Right lobe of liver (tissue), 6 donors: ENCODE measurements at regions not wholly inside any gene's neighbourhood (a gene's known extent, or its start where the extent isn't known, plus 50 kb on each side); places are given as distances from the start of the nearest gene placed in this dataset.
"Not testable (repeated sequence)": the region's sequence is repeated elsewhere in the genome, so short reads cannot be mapped to it uniquely, and the experiment has no call there.

Source experiments
- ATAC-seq, 4 donors: fragments of 200-7000 bp; cut with Tn5 transposase; one replicate each; pipeline ENCODE4 v1.9.1; 2020; ENCODE audit warnings: mild to moderate bottlenecking in 4 of 4, moderate library complexity in 4 of 4
- DNase-seq, 3 donors: peaks; one replicate each; pipeline ENCODE4 v3.0.0-alpha.2; 2020
- H3K27ac ChIP-seq, 3 donors: fragments of 200-600 bp; one replicate each; pipeline ENCODE4 v1.8.0; 2022
- H3K27me3 ChIP-seq, 2 donors: fragments of 200-600 bp; one replicate each; pipeline ENCODE4 v1.8.0; 2022
- H3K36me3 ChIP-seq, 4 donors: fragments of 200-600 bp; sonication (generic) in 1 of 4; one replicate each; pipeline versions ENCODE4 v1.5.1 to v1.8.0; 2017 to 2022; ENCODE audit warnings: control low read depth in 1 of 4
- H3K4me1 ChIP-seq, 4 donors: fragments of 200-600 bp; sonication (generic) in 1 of 4; one replicate each; pipeline versions ENCODE4 v1.5.1 to v1.8.0; 2017 to 2022; ENCODE audit warnings: control low read depth in 1 of 4
- H3K4me3 ChIP-seq, 3 donors: fragments of 200-600 bp; one replicate each; pipeline ENCODE4 v1.8.0; 2022
- H3K9me3 ChIP-seq, 4 donors: fragments of 200-600 bp; sonication (generic) in 1 of 4; one replicate each; pipeline versions ENCODE4 v1.5.1 to v1.8.0; 2017 to 2022; ENCODE audit warnings: control low read depth in 1 of 4
- POLR2A ChIP-seq: fragments of 450-650 bp; IDR thresholded peaks from one replicate; pipeline ENCODE4 v1.6.1; 2017; ENCODE audit warnings: antibody characterized with exemption, mild to moderate bottlenecking
- WGBS: methylation state at CpG from one replicate; pipeline ENCODE4 v1.1.6; 2018; ENCODE audit warnings: low coverage, low lambda C conversion rate; ENCODE audit not compliant: insufficient coverage; ENCODE audit errors: missing lambda C conversion rate; 5-methylcytosine and 5-hydroxymethylcytosine counted together
- intact Hi-C, 2 donors: fragments of 100-400 bp; cut with DNase I; formaldehyde crosslinking; loops; one replicate each; pipeline versions ENCODE4 v1.11.2 to v1.14.1; 2022
- TF ChIP-seq, protein P1 (sequence below), 4 donors: fragments of 200-600 bp in 3 of 4; fragments of 450-650 bp in 1 of 4; IDR thresholded peaks; one replicate each; pipeline versions ENCODE4 v1.5.1 to v1.8.0; 2016 to 2022; ENCODE audit warnings: antibody characterized with exemption in 4 of 4, mild to moderate bottlenecking in 2 of 4
- donor health status: DM: no; HTN: yes; CAD: no.
- donor health status: DM: no; HTN: no; CAD: no.
- donor health status: DM: no; HTN: no; CAD: no.
- donor health status: DM: no; HTN: yes; CAD: no.
- donor health status: DM: no; HTN: yes; CAD: no.

GRCh38 chr6:78693835-78694234, 173.5 kb upstream of the IRAK1BP1 start:
- Histone ChIP-seq H3K27me3 (no peaks in the 10 kb centered on the region), H3K4me1 (no peaks in the 10 kb centered on the region), H3K4me3 (no peak overlapping the region), H3K27ac (no peak overlapping the region), H3K36me3 (no peaks in the 10 kb centered on the region), H3K9me3 (no peaks in the 10 kb centered on the region)
- WGBS: 34% methylated on average over 2 of the region's 2 CpGs
- no peak for DNase-seq
- no peak for ATAC-seq
- intact Hi-C loops: no loop called here
- TF ChIP-seq POLR2A: no peak
- TF ChIP-seq, protein P1, sequence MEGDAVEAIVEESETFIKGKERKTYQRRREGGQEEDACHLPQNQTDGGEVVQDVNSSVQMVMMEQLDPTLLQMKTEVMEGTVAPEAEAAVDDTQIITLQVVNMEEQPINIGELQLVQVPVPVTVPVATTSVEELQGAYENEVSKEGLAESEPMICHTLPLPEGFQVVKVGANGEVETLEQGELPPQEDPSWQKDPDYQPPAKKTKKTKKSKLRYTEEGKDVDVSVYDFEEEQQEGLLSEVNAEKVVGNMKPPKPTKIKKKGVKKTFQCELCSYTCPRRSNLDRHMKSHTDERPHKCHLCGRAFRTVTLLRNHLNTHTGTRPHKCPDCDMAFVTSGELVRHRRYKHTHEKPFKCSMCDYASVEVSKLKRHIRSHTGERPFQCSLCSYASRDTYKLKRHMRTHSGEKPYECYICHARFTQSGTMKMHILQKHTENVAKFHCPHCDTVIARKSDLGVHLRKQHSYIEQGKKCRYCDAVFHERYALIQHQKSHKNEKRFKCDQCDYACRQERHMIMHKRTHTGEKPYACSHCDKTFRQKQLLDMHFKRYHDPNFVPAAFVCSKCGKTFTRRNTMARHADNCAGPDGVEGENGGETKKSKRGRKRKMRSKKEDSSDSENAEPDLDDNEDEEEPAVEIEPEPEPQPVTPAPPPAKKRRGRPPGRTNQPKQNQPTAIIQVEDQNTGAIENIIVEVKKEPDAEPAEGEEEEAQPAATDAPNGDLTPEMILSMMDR (IDR thresholded peaks at IDR 0.05): no peak

GRCh38 chr6:78694628-78695027, 172.7 kb upstream of the IRAK1BP1 start:
- 35% methylated on average over 5 of the region's 10 CpGs for WGBS
- ATAC-seq, H3K4me3 ChIP-seq, H3K4me1 ChIP-seq, H3K9me3 ChIP-seq, H3K27me3 ChIP-seq, intact Hi-C loops, H3K36me3 ChIP-seq, H3K27ac ChIP-seq, DNase-seq: not testable (repeated sequence)

DNA sequence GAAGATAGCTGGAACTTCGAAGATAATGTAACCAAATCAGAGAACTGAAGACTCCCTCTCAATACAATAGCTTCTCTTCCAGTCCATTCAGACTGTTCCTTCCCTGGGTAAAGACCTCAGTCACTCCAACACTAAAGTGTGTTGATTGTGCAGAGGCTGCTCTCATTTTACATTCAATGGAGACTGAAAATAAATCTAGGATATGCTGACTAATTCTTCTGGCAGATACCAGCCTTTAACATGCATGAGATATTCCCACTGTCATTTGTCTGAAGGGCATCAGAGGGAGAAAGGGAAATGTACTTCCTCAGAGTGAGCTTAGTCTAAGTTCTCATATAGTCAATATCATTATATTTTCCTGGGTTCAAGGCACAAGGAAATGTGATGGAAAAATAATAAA, 166.4 kb upstream of the IRAK1BP1 start:
- ATAC-seq (no peak), DNase-seq (no peak)
- WGBS: 70% methylated on average over 1 of the region's 1 CpG
- Histone ChIP-seq H3K4me1 (no peaks in the 10 kb centered on the region), H3K36me3 (no peaks in the 10 kb centered on the region), H3K27me3 (no peaks in the 10 kb centered on the region), H3K9me3 (no peaks in the 10 kb centered on the region), H3K4me3 (no peak overlapping the region), H3K27ac (no peak overlapping the region)
- TF ChIP-seq, protein P1 (IDR thresholded peaks at IDR 0.05): no peak
- TF ChIP-seq POLR2A: no peak
- intact Hi-C loops: no loop called here

- intact Hi-C loops: no loop called here
- H3K4me3 ChIP-seq: no peak overlapping the region
- 57% methylated on average over 2 of the region's 2 CpGs for WGBS
- no peaks in the 10 kb centered on the region for H3K27me3 ChIP-seq
- no peak for DNase-seq
- ATAC-seq: no peak
- H3K4me1 ChIP-seq: no peaks in the 10 kb centered on the region
- no peaks in the 10 kb centered on the region for H3K36me3 ChIP-seq
- no peak for TF ChIP-seq POLR2A
- TF ChIP-seq, protein P1 (IDR thresholded peaks at IDR 0.05): no peak
- H3K27ac ChIP-seq: no peak overlapping the region
- no peaks in the 10 kb centered on the region for H3K9me3 ChIP-seq
These were observed 165.9 kb upstream of the IRAK1BP1 start for GRCh38 chr6:78701407-78701806.

DNA sequence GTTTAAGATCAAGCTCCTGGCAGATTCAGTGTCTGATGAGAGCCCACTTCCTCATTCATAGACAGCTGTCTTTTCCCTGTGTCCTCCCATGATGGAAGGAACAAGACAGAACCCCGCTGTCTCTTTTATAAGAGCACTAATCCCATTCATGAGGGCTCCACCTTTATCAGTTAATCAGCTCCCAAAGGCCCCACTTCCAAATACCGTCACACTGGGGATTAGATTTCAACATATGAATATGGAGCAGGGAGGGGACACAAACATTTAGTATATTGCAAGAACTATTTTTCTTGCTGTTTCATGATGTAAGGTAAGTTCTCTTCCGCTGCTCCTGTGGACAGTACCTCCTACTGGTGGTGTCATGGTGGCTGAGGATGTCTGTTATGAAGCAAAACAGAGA, 158.3 kb upstream of the IRAK1BP1 start:
- Histone ChIP-seq H3K4me3 (no peak overlapping the region), H3K27ac (no peak overlapping the region), H3K36me3 (no peaks in the 10 kb centered on the region), H3K9me3 (no peaks in the 10 kb centered on the region), H3K27me3 (no peaks in the 10 kb centered on the region), H3K4me1 (no peaks in the 10 kb centered on the region)
- 68% methylated on average over 3 of the region's 3 CpGs for WGBS
- no peak for TF ChIP-seq POLR2A
- TF ChIP-seq, protein P1 (IDR thresholded peaks at IDR 0.05): no peak
- ATAC-seq (no peak), DNase-seq (no peak)
- intact Hi-C loops: no loop called here
